NCI-H460 (cell line): ENCODE measurements at regions not wholly inside any gene's neighbourhood (a gene's known extent, or its start where the extent isn't known, plus 50 kb on each side); places are given as distances from the start of the nearest gene placed in this dataset.

Experiments used
- DNase-seq: peaks from one replicate; pipeline ENCODE4 v3.0.0-alpha.2; 2016; ENCODE audit warnings: low read depth; ENCODE audit errors: extremely low read depth

DNA sequence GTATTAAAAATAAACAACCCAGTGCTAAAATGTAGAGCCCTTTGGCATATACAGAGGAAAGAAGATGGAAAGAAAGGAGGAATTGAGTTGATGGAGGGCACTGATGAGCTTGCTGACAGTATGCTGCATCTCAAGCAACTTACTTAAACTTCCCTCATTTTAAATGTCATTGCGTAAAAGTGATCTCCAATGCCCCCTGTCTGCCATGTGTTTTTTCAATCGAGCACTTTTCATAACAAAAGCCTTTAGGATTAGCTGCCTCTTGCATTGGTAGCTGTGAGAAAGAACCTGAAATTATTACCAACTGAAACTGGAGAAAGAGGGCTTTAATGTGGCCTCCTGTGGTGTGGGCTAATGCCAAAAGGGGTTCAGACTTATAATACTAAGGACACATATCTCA lies 541.6 kb downstream of the SUCLA2 start:
- no peak for DNase-seq

DNA sequence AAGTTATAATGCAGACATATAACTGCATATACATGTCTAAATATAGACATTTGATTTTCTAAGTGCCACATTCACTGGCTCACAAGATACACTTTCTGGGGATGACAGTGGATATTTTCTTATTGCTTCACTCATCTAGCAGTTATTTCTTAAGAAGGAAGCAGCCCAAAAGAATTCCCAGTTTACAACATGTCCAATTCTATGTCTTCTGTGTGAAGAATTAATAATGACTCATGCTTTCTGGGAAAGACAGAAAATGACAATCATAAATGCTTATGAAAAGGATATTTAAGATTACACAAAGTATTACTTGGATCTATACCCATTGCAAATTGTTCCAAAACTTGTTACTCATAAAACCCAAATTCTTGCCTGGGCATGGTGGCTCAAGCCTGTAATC lies 543.4 kb downstream of the SUCLA2 start:
- DNase-seq = peak; percentile 6

DNA sequence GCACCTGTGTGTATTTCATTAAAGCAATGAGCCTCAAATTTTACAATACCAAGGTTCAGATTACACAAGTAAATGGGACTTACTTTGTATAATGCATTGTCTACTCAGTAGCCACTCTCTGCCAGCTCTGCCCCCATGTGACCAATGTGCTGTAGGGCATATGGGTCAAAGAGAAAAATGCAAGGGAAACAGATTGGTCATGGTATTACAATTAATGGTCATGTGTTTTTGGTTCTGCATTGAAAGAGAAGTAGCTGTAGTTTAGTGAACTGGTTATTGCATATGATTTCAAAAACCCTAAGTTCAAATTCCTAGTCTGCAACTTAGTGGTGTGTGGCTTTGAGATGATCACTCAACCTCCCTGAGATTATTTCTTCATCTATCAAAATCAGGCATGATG lies 545.4 kb downstream of the SUCLA2 start:
- no peak for DNase-seq

DNA sequence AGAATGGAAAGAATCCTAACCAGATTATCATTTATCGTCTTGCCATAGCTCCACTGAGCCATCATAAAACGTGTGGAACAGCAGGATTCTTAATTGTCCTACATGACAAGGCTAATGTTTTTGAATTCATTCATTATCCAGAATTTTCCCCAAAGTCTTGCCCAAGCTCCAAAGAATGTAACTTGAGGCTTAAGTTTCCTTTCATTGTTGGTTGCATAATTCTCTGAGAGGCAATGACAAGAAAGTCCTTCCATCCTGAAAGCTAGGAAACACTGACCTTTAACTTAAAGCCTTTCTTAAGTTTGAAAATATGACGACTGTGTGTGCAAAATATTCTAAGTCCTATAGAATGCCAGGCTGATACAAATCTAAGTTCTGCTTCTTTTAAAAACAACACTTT lies 546.1 kb downstream of the SUCLA2 start:
- no peak for DNase-seq

DNA sequence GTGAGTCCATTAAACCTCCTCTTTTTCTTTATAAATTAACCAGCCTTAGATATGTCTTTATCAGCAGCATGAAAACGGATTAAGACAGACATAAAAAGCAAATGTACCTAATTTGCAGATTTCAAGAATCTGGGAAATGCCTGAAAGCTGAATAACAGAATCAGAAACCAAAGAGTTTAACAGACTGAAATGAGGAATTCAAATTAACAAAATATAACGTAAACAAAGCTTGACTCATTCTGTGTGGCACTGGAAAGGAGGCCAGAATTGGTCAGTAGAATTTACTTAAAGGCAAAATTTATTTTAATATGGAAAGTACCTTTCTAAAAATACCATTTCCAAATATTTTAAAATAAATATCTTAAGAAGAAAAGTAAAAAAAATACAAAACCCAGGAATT lies 540.6 kb upstream of the HTR2A start:
- DNase-seq = no peak

DNA sequence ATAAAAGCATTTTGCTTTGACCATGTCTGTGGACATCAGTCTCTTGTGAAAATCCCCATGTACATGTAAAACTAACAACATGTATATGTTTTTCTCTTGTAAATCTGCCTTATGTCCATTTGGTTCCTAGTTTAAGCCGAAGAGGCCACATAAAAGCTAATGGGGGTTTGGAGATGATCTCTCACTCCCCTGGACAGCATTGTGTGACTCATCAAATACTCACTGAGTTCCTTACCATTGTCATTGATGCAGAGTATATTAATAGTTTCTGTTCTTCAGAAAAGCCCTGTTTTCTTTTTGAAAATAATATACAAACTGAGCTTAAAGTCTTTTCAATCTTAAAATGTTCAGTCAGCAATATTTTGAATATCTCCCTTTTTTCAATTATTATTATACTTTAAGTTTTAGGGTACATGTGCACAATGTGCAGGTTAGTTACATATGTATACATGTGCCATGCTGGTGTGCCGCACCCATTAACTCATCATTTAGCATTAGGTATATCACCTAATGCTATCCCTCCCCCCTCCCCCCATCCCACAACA lies 536.7 kb upstream of the HTR2A start:
- DNase-seq = no peak

DNA sequence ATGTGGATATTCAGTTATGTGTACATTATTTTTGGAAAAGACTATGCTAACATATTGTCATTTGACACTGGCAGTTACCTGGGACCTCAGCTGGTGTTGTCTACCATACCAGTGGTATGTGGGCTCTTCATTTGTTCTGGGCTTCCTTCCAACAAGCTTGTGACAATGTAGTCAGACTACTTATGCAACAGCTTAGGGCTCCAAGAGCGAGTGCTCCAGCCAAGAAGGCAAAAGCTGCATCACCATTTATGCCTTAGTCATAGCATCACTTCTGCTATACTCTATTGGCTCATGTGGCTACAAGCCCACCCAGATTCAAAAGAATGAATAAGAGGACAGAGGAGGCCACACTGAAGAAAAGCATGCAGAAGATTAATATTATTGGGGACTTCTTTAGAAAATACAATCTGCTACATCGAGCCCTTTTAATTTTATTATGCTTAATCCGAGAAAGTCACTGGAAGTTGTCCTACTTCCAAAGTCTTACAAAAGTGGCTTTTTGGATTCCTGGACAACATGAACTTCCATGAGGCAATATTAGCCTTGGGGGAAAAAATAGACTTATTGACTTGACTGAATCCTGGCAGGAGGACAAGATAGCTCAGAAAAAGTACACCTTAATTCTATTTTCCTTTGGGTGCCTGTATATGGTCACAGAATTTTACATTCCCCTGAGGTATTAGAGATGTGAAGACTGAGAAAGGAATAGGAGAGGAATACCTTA lies 529.4 kb upstream of the HTR2A start:
- no peak for DNase-seq

DNA sequence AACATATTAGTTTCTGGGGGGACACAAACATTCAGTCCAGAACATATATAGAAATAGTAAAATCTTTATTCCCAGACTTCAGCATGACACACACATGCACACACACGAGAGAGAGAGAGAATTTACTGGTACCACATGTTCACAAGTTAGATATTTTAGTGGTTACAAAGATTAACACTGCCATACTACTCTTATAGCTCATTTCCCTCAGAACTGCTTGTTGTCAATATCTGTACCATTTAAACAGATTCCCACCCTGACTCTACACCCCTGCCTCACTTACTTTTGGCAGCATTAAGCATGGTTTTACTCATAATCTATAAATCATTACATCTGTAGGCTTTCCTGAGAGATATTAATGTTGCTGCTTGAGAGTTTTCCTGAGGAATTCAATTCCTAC lies 524.7 kb upstream of the HTR2A start:
- DNase-seq = no peak

DNA sequence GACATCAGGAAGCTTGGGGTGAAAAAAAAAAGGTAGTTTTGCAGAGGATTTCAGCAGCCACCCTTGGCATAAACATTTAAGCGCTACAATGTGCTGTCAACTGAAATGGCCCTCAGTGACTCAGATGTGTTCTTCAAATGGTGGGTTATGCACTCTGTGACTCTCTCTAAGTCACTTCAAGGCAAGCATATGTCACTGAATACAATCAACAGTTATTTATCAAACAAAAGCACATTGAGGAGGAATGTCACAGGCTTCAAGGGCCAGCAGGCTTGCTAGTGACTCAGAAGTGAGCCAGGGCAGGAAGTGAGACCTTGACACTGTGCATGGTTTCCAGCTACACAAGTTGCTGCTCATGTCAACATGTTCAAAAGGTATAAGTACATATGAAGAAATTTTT lies 523.7 kb upstream of the HTR2A start:
- DNase-seq = no peak

DNA sequence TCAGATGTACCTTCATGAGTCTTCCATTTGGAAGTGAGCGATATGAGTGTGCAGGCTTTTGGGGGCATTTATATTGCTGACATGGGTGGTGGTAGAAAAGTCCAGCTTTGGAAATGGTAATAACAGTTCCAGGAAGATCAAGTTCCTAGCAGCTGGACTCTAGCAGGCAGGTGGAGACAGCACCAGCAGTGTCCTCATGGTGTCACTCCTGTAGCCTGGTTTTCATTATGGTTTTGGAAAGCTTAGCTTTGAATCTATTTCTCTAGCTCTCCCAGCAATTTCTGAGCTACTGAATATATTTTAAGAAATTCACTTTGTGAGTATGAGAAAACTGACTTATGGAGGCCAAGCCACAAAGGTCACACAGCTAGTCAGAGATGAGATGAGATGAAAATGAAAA lies 523.2 kb upstream of the HTR2A start:
- no peak for DNase-seq

DNA sequence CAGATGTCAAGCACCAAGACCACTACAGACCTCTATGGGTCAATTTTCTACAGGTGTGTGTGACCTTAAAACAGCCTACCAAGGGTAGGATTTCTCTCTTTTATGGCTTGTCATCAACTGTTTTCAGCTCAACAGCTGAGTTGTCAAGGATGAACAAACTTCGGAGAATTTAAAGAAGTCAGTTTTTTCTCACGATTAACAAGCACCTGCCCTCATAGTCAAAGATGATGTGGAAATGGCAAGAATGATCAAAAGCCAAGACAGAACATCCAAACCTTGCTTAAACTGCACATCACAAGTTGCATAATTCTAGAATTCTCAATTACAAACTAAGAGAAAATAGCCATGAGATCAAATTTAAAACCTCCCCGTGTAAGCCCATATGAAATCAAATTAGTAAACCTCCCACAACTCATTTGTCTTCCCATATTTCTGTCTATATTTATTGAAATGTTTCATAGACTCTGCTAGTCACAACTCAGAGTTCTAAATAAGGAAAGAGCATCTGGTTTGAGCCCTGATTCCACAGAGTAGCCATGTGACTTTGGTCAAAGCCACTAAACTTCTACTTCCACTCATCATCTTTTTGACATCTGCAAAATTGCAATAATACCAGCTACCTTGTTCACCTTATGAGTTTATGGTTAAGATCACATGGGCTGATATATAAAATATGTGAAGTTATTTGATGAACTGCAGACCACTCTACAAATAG lies 521.5 kb upstream of the HTR2A start:
- no peak for DNase-seq

DNA sequence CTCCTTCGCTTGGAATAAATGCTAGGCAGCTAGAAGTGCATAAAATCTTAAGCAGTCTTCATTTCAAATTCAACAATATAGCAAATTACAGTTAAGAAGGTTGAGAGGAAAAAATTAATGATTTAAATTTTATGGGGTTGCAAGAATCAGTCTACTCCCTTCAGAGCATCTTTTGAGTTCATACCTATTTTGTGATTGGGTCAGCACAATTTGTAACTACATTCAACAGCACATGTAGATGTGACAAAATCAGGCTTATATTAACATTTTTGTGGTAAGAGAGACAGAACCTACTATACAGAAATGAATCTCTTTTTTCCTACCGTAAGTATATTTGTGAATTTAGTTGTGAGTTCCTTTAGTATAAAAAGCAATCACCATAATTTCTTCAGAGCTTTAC lies 520.6 kb upstream of the HTR2A start:
- no peak for DNase-seq

DNA sequence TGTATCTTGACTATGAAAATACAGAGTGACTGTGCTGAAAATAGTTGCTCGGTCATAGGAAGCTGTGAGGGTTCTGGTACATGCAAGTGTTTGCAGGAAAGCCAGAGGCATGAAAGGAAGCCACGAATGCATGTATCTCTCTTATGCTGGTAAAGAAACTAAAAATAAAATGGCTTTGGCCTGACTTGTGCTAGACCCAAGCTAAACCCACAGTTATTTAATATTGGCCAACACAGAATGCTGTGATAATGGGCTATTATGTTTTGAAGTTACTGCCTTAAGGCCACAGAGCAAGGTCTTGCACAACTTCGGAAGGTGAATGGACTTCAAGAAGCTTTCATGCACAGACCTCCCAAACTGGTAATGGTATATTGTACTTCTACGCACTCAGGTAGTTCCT lies 518.2 kb upstream of the HTR2A start:
- DNase-seq = no peak

DNA sequence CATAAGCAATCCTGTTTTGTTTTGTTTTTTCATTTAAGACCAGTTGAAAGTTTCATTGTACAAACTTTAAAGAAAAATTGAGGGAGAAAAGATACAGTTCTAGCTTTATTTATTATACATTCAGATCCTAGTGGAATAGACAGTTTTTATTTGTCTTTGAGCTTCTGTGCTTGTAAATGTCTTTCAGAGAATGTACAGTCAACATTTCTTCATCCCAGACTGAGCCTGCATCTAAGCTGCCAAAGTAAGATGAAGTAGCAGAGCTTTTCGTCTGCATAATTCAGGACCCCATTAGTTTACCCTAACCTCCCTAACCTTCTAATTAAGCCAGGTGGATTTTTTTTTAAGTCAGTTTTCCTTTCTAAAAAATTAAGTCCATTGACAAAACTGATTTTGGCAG lies 516.7 kb upstream of the HTR2A start:
- DNase-seq = no peak

DNA sequence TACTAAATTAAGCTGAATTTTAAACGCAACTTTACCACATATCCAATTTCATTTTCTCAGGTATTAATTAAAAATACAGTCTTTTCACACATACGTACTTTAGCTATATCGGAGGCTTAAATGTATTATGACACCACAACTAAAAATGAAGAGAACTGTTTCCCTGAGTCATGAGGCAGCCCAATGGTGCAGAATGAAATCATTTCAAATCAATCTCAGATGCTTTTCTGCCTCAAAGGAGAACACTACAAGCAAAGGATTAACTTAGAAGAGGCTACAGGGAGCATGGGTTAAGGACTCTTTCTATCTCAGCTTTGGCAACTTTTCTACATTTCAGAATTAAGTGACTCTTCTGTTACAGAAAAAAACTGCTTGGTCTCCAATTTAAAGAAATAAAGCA lies 516.3 kb upstream of the HTR2A start:
- no peak for DNase-seq

DNA sequence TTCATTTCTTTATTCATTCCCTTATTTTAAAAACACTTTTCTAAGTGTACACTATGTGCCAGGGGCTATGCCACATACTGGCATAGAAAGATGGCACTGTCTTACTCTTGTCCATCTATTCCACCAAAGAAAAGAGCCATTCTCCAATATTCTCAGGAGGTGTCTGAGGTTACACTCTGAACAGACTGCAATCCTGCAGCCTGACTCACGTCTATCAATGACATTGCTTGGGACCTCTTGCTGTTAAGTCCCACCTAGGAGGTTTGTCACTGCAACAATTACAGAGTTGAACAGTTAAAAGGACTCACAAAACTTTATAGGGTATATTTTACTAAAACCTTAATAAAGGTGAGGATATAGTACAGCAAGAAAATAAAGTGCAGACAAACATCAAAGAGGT lies 512.9 kb upstream of the HTR2A start:
- DNase-seq = no peak

DNA sequence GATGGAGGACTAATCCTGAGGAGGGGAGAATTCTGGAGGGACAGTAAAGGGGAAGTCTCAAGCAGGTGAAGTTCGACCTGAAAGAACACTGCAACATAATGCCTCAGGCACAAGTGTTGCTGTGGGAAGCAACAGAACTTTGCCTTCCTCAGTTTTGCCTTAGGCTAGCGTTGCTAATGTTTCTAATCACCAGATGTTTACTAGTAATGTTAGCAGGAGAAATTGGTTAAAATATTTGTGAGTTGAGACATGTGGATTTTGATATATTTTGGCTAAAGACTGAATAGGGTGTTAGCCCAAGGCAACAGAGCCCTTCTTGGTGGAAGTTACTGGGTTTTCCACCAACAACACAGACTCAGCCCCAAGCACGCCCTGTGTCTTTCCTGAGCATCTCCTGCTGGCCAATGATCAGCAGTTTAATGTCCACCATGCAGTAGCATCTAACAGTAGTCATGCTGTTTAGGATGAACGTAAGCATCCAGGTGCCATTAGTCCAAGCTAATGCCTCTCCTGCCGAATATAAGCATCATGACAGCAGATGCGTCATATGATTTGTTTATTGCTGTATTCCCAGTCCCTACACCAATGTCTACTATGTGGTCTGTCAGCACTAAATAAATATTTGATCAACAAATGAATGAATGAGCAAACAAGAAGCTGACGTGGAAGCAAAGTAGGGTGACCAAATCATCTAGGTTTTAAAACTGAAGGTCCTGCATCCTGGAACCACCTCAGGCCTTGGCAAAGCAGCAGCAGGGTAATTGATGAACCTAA lies 511.9 kb upstream of the HTR2A start:
- no peak for DNase-seq

DNA sequence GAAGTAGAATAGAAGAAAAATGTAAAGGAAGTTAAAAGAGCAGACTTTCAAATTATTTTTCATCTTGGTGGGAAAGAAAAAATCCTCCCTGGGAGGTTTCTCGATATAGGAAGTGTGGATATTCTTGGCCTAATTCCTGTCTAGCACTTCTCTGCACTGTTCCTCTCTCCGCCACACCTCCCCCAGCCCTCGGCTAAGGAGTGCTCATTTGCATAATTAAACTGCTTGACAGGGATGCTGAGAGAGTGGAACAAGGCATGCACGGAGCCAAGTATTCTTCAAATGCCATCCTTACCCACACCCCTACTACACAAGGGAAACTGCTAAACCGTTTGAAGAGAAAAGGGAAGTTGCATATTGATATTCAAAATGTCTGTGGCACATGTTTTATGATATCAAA lies 511.0 kb upstream of the HTR2A start:
- no peak for DNase-seq

DNA sequence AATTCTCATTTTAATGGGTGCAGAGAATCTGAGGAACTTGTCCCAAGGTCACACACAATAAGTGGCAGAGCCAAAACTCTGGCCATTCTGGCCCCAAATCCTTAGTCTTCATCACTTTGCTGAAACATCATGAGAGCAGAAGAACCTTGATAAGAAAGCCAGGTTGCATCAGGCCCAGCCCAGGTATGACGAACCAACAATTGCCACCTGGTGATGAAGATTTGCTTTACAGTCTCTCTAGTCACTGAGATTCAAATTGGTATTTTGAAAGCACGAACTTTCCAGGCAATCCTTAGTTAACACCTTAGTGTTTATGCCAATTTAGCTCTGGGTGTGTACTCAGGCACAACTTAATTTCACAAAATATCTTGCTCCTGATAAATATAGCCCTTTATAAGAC lies 502.7 kb upstream of the HTR2A start:
- no peak for DNase-seq

DNA sequence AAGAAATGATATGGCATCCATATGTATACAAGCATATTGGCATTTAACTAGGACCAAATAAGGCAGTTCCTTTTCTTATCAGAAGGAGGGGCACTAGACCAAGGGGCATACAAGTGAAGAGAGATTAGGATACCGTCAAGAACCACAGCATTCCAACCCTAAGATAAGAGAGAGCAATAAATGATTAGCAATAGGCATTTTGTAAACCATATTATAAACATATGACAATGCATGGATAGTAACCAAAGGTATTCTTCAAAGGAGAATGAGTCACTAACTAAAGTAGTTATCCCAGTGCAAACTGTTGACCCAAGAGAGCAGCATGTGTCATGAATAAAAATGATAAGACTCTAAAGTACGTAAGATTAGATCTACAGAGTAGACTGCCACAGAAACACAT lies 500.9 kb upstream of the HTR2A start:
- DNase-seq = no peak

DNA sequence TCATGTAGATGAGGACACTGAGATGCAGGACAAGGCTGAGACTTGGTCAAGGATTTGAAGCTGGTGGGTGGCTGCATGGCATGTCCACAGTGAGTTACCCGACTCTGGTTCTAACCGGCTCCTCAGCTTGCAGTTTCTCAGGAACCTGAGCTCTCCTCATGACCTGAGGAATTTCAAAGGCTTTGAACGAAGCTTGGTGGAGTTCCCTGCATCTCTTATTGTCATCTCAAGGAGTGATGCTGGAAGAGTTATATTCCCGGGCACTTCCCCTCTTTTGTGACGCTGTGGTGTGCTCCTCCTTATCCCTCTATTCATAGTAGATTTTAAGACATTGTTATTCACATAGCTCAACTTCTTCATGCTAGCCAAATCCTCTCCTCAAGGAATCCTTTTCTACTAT lies 500.1 kb upstream of the HTR2A start:
- DNase-seq = no peak

DNA sequence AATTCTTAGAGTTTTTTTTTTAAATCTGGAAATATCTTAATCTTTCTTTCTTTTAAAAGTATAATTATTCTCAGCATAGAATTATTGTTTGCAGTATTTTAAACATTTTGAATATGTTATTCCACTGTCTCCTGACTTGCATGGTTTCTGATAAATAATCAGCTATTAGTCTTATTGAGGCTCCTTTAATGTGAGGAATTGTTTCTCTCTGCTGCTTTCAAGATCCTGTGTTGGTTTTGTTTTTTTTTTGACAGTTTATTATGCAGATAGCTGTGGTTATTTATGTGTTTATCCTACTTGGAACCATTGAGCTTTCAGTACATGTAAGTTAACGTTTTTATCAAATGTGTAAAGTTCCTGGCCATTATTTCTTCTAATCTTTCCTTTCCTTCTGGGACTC lies 477.9 kb upstream of the HTR2A start:
- no peak for DNase-seq
